Panc1 (cell line): ENCODE measurements at regions not wholly inside any gene's neighbourhood (a gene's known extent, or its start where the extent isn't known, plus 50 kb on each side); places are given as distances from the start of the nearest gene placed in this dataset.

Source experiments
- ATAC-seq: fragments of 200-7000 bp; cut with Tn5 transposase; 2 replicates; pipeline ENCODE4 v1.9.1; 2020; ENCODE audit warnings: mild to moderate bottlenecking, moderate library complexity
- BruUV-seq: library from RNA; stranded (reverse); fragments of 400-500 nt; replicated peaks from 2 replicates; lab custom pipeline; 2021; lab: Mats Ljungman, UMichigan
- CTCF ChIA-PET: fragments of 300-600 bp; sonication (Branson Sonifier 250); formaldehyde crosslinking; loops from one replicate; lab custom pipeline; 2022; ENCODE audit warnings: antibody characterized with exemption; lab: Charles Lee
- POLR2A ChIA-PET: fragments of 300-600 bp; sonication (Branson Sonifier 250); formaldehyde crosslinking; loops from one replicate; lab custom pipeline; 2022; ENCODE audit warnings: antibody characterized with exemption; lab: Charles Lee
- DNase-seq: peaks from one replicate; pipeline ENCODE4 v3.0.0-alpha.2; 2010; ENCODE audit warnings: low read depth, low spot score
- H3K27ac ChIP-seq: 2 replicates; pipeline ENCODE4 v1.5.1; 2011; ENCODE audit warnings: mild to moderate bottlenecking, low read length, inconsistent platforms
- H3K27me3 ChIP-seq: fragments of 200-500 bp; sonication (Bioruptor generic); 2 replicates; pipeline ENCODE4 v1.6.0; 2014; ENCODE audit warnings: low read length, inconsistent platforms; ENCODE audit not compliant: control insufficient read depth, insufficient read depth
- H3K36me3 ChIP-seq: fragments of 200-500 bp; sonication (Bioruptor generic); 2 replicates; pipeline ENCODE4 v1.5.1; 2014; ENCODE audit warnings: inconsistent platforms, mild to moderate bottlenecking, low read length, moderate library complexity; ENCODE audit not compliant: control insufficient read depth, insufficient read depth
- H3K4me1 ChIP-seq: 2 replicates; pipeline ENCODE4 v1.5.1; 2011; ENCODE audit warnings: inconsistent platforms, mild to moderate bottlenecking, low read length, moderate library complexity; ENCODE audit not compliant: control insufficient read depth, insufficient read depth
- H3K4me3 ChIP-seq, 2 experiments: 2 replicates each; pipeline ENCODE4 v1.5.1; 2011 to 2012; ENCODE audit warnings: low read depth in 2 of 2, low read length in 2 of 2, mild to moderate bottlenecking in 2 of 2, inconsistent platforms in 1 of 2, moderate library complexity in 1 of 2
- H3K9me3 ChIP-seq: fragments of 200-500 bp; sonication (Bioruptor generic); 2 replicates; pipeline ENCODE4 v1.5.1; 2014; ENCODE audit warnings: low read depth, mild to moderate bottlenecking, inconsistent platforms, low read length, moderate library complexity; ENCODE audit not compliant: control insufficient read depth, insufficient read depth
- CTCF ChIP-seq: fragments of 450-650 bp; IDR thresholded peaks from 2 replicates; pipeline ENCODE4 v1.5.1; 2017; ENCODE audit warnings: mild to moderate bottlenecking
- POLR2AphosphoS5 ChIP-seq: IDR thresholded peaks from 2 replicates; pipeline ENCODE4 v1.6.1; 2012; ENCODE audit warnings: mild to moderate bottlenecking, low read depth, low read length, moderate library complexity
- REST ChIP-seq, 2 experiments: IDR thresholded peaks; 2 replicates each; pipeline ENCODE4 v1.6.1; 2011 to 2012; ENCODE audit warnings: low read depth in 2 of 2, control low read depth in 1 of 2, low read length in 1 of 2, mild to moderate bottlenecking in 1 of 2, moderate library complexity in 1 of 2; ENCODE audit not compliant: insufficient read depth in 1 of 2
- SIN3A ChIP-seq: IDR thresholded peaks from 2 replicates; pipeline ENCODE4 v1.6.1; 2012; ENCODE audit warnings: low read depth, mild to moderate bottlenecking, low read length, moderate library complexity, borderline replicate concordance; ENCODE audit not compliant: insufficient read depth
- TCF7L2 ChIP-seq: IDR thresholded peaks from 2 replicates; pipeline ENCODE4 v1.6.1; 2011; ENCODE audit warnings: mild to moderate bottlenecking, low read depth, low read length, inconsistent platforms
- in situ Hi-C: cut with HindIII; loops from 2 replicates; pipeline ENCODE4 v1.10.0; 2016; ENCODE audit warnings: low sequenced_read_pairs, low pct_unique_long_range_greater_than_20kb
- intact Hi-C: fragments of 100-400 bp; cut with micrococcal nuclease; formaldehyde crosslinking; loops from one replicate; pipeline ENCODE4 v1.10.0; 2022; ENCODE audit not compliant: unreplicated experiment

GRCh38 chr12:46667551-46667950, 158.2 kb downstream of the SLC38A4 start:
- POLR2A ChIA-PET: no interaction called here
- TF ChIP-seq TCF7L2 (no peak), REST (IDR thresholded peaks at IDR 0.05; ENCODE audit: insufficient read depth in 1 of 2, low read depth in 2 of 2, low read length in 1 of 2) (no peak), CTCF (no peak), POLR2AphosphoS5 (no peak), SIN3A (no peak)
- H3K27me3 ChIP-seq: no peaks in the 10 kb centered on the region
- CTCF ChIA-PET: no interaction called here
- no peak overlapping the region for H3K4me3 ChIP-seq
- H3K36me3 ChIP-seq: no peaks in the 10 kb centered on the region
- H3K4me1 ChIP-seq: peaks cover 29% of the 10 kb centered on the region
- H3K27ac ChIP-seq: peak overlapping the region; percentile 68; the same call in 1 of the 2 replicates
- H3K9me3 ChIP-seq: peaks cover 20% of the 10 kb centered on the region; the same call in 1 of the 2 replicates
- in situ Hi-C loops (no loop called here), intact Hi-C loops (loop anchor here (10.0 kb wide), 1 partner anchor 193 kb away; no protein-coding TSS in a partner anchor)
- DNase-seq: no peak
- BruUV-seq: no TSS peak
- ATAC-seq: no peak

GRCh38 chr12:46664761-46665287, 161.0 kb downstream of the SLC38A4 start:
- ChIA-PET POLR2A (interaction anchor here (0.6 kb wide), 1 partner anchor 233 kb away, joined by 3 read pairs; no protein-coding TSS in a partner anchor), CTCF (interaction anchor here (1.2 kb wide), 1 partner anchor 13 kb away, joined by 3 read pairs; no protein-coding TSS in a partner anchor)
- Histone ChIP-seq H3K27ac (peak overlapping the region; percentile 89), H3K4me1 (peaks cover 50% of the 10 kb centered on the region), H3K27me3 (no peaks in the 10 kb centered on the region), H3K36me3 (no peaks in the 10 kb centered on the region), H3K9me3 (peaks cover 20% of the 10 kb centered on the region; the same call in 1 of the 2 replicates), H3K4me3 (peak overlapping the region in 1 of 2 experiments; percentile 10; a peak in 1 of 4 replicates)
- DNase-seq (peak; percentile 92), ATAC-seq (peak; percentile 94)
- intact Hi-C loops: loop anchor here (5.0 to 10.0 kb wide), 2 partner anchors 108 to 190 kb away; no protein-coding TSS in a partner anchor
- no TSS peak for BruUV-seq
- TF ChIP-seq REST (IDR thresholded peaks at IDR 0.05; ENCODE audit: insufficient read depth in 1 of 2, low read depth in 2 of 2, low read length in 1 of 2) (0 out of 4 replicates have a peak, but pooled peaks of 1 of the 2 experiments have one; percentile 17), TCF7L2 (peak; percentile 87), SIN3A (no peak), CTCF (no peak), POLR2AphosphoS5 (peak; percentile 54; the same call in 1 of the 2 replicates)
- in situ Hi-C loops: no loop called here
